GM20000 (cell line): ENCODE measurements at regions not wholly inside any gene's neighbourhood (a gene's known extent, or its start where the extent isn't known, plus 50 kb on each side); places are given as distances from the start of the nearest gene placed in this dataset.

Source experiments
- DNase-seq: peaks from one replicate; pipeline ENCODE4 v3.0.0; 2012; ENCODE audit warnings: low spot score
- TF ChIP-seq, protein P1 (sequence below): IDR thresholded peaks from 2 replicates; pipeline ENCODE4 v1.5.1; 2012; ENCODE audit warnings: mild to moderate bottlenecking, control low read depth; ENCODE audit errors: extremely low read depth, missing control alignments

DNA sequence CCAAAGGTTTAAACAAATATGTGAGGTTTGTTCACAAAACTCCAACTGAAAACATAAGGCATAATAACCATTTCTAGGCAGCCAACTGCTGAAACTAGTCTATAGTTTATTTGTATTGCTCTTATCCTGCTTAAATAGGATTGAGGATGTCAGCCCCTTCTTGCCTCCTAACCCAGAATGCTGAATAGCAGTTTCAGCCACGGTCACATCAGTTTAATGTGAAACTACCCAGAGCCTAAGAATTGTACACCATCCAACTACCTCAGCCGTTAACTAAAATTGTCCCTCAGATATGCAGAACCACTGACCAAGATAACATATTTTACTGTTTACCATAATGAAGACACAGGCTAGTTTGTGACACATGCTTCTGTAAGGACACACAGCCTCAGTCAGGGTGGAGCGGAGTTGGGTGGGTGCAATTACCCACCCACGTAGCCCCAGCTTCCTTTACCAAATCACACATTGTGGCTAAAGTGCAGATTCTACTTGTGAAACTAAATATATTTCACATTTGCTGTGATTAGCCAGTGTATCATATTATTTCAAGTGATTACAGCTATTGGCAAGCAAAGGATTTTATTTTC is 259.9 kb downstream of the EFNB2 start:
- TF ChIP-seq, protein P1, sequence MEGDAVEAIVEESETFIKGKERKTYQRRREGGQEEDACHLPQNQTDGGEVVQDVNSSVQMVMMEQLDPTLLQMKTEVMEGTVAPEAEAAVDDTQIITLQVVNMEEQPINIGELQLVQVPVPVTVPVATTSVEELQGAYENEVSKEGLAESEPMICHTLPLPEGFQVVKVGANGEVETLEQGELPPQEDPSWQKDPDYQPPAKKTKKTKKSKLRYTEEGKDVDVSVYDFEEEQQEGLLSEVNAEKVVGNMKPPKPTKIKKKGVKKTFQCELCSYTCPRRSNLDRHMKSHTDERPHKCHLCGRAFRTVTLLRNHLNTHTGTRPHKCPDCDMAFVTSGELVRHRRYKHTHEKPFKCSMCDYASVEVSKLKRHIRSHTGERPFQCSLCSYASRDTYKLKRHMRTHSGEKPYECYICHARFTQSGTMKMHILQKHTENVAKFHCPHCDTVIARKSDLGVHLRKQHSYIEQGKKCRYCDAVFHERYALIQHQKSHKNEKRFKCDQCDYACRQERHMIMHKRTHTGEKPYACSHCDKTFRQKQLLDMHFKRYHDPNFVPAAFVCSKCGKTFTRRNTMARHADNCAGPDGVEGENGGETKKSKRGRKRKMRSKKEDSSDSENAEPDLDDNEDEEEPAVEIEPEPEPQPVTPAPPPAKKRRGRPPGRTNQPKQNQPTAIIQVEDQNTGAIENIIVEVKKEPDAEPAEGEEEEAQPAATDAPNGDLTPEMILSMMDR, result no peak
- no peak for DNase-seq

DNA sequence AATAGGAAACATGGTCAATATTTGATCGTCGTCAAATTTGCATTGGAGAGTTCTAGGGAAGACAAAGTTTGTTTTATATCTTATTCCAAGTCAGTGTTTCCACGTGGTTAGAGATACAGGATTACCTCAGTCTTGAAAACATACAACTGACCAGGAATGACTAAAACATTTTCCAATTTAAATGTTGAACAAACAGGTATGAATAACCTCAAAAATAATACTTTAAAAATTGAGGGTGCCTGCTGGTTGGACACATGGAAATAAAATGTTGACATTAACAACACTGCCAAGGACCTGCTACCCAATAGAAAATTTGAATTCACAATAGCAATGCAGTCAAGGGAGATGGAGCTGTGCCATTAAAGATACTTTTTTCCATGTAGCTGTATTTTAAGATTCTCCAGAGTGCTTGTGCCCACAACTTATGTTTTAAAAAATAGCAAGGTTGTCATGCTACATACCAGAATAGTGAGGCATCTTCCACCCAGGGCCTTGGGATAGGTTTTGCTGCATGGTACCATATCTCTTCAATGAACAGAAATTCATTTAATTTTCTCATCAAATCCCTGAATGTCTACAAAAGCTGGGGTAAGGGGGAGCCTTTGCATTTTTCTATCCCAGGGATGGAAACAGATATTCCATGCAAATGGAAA is 260.8 kb downstream of the EFNB2 start:
- DNase-seq, result no peak
- TF ChIP-seq, protein P1, result no peak

DNA sequence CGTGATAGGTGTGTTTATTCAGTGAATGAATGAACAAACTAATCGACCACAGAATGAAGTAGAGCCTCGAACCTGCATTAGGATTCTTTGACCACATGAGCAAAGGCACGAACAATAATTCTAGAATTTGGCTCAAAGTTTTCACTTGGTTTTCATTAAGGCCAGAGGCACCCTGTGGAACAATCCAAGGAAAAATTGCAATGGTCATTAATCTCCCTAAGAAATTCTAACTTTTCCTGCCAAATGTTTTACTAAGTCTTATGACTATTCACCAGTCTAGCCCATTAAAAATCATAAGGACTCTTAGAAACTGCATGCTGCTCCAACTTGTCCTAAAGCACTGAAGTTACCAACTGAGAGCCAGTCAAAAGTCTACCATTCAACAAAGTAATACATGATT is 271.7 kb downstream of the EFNB2 start:
- DNase-seq, result no peak
- TF ChIP-seq, protein P1, result no peak

DNA sequence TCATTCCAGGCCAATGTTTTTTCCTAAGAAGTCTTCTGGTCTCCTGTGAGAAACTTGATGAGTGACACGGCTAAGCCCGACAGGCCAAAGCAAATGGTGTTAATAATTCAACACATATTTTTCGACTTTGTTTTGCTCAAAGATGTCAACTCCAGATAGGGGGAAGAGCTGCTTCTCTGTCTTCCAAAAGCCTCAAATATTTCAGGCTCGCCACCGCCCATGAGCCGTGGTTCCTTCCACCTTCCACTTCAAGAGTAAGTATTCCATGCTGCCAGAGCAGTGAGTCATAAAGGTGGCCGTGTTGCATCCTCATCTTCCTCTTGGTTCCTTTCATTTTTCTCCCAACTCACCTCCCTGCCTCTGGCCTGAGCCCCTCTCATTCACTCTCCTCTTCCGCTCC is 272.6 kb downstream of the EFNB2 start:
- no peak for DNase-seq
- TF ChIP-seq, protein P1, result no peak

DNA sequence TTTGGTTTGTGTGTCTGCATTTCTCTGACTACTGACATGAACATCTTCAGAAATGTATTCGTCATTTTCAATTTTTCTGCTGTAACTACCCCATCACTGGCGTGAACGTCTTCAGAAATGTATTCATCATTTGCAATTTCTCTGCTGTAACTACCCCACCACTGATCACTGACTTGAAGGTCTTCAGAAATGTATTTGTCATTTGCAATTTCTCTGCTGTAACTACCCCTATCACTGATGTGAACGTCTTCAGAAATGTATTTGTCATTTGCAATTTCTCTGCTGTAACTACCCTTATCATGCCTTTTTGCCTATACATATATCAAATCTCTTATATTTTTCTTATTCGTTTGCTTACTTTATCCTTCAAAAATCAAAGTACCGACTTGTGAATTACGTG is 274.0 kb downstream of the EFNB2 start:
- DNase-seq, result no peak
- TF ChIP-seq, protein P1, result no peak

DNA sequence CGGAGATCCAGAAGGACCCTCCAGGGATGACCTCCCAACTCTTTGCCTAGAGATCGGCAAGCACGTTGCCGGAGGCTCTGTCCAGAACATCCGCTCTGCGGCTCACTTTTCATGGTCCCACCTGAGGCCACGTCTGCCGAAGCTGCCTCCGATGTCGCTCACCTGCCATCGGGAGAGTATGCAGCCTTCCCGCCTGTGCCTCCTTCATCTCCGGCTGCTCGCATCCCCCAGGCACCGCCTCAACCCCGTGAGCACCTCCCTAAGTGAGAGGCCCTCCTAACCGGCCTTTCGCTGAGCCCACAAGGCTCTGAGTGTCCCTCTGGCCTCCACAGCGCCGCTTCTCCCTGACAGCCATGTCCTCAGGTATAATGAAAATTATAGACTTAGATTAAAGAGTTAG is 275.1 kb downstream of the EFNB2 start:
- DNase-seq, result no peak
- TF ChIP-seq, protein P1, result no peak

DNA sequence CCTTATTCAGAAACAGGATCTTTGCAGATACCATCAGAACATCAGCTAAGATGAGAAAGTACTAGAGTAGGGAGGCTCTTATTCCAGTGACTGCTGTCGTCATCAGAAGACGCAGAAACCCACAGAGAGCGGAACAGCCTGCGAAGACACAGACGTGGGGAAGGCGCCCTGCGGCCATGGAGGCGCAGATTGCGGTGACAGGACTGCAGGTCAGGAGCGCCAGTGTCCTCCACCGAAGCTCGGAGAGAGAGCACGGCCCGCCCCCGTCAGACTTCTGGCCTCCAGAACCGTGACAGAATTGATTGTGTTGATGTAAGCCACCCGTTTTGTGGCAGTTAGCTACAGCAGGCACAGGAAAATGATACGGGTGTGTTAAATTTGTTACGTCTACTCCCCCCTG is 275.5 kb downstream of the EFNB2 start:
- DNase-seq, result no peak
- TF ChIP-seq, protein P1, result no peak
